SU-DHL-6 (cell line): ENCODE measurements at regions not wholly inside any gene's neighbourhood (a gene's known extent, or its start where the extent isn't known, plus 50 kb on each side); places are given as distances from the start of the nearest gene placed in this dataset.

Experiments
- H2AFZ ChIP-seq: fragments of 200-600 bp; sonication (generic); 2 replicates; pipeline ENCODE4 v1.6.1; 2014; ENCODE audit warnings: low read depth, mild to moderate bottlenecking, moderate library complexity, mixed read lengths, antibody characterized with exemption, low read length; ENCODE audit not compliant: severe bottlenecking
- H3F3A ChIP-seq: fragments of 200-600 bp; shearing (Covaris generic); 2 replicates; pipeline ENCODE4 v1.6.0; 2016; ENCODE audit warnings: antibody characterized with exemption, mild to moderate bottlenecking; ENCODE audit not compliant: insufficient read depth
- H3K27ac ChIP-seq: fragments of 200-600 bp; sonication (generic); 2 replicates; pipeline ENCODE4 v1.5.1; 2016; ENCODE audit warnings: low read depth, mild to moderate bottlenecking, low read length, moderate library complexity, mixed read lengths
- H3K27me3 ChIP-seq: fragments of 200-600 bp; sonication (generic), shearing (Covaris generic); 2 replicates; pipeline ENCODE4 v1.6.0; 2014; ENCODE audit warnings: mild to moderate bottlenecking, low read length
- H3K36me3 ChIP-seq: fragments of 200-600 bp; sonication (generic); 2 replicates; pipeline ENCODE4 v1.6.1; 2014; ENCODE audit warnings: mild to moderate bottlenecking, low read length, mixed read lengths
- H3K4me2 ChIP-seq: fragments of 300-600, 200-600 bp; shearing (Covaris generic), sonication (generic); 2 replicates; pipeline ENCODE4 v1.6.0; 2014; ENCODE audit warnings: low read length, low read depth, mild to moderate bottlenecking; ENCODE audit not compliant: poor library complexity, severe bottlenecking
- H3K4me3 ChIP-seq: fragments of 200-600 bp; sonication (generic); 2 replicates; pipeline ENCODE4 v1.5.1; 2014; ENCODE audit warnings: antibody characterized with exemption, low read length, mild to moderate bottlenecking, mixed read lengths; ENCODE audit not compliant: insufficient read depth, poor library complexity, severe bottlenecking
- H3K79me2 ChIP-seq: fragments of 200-600 bp; sonication (generic); 2 replicates; pipeline ENCODE4 v1.6.1; 2014; ENCODE audit warnings: mild to moderate bottlenecking, low read length, moderate library complexity; ENCODE audit not compliant: insufficient read depth
- H3K9ac ChIP-seq: fragments of 200-600 bp; sonication (generic); 2 replicates; pipeline ENCODE4 v1.7.0; 2014; ENCODE audit warnings: mild to moderate bottlenecking, low read length
- H3K9me2 ChIP-seq: fragments of 200-600 bp; sonication (generic); replicated peaks from 2 replicates; pipeline ENCODE4 v1.6.1; 2014; ENCODE audit warnings: low read length; ENCODE audit not compliant: insufficient read depth
- H3K9me3 ChIP-seq: fragments of 200-600 bp; sonication (generic); 2 replicates; pipeline ENCODE4 v1.6.1; 2014; ENCODE audit warnings: low read length, mixed read lengths; ENCODE audit not compliant: insufficient read depth
- H4K20me1 ChIP-seq: fragments of 200-600 bp; sonication (generic); 2 replicates; pipeline ENCODE4 v1.6.1; 2014; ENCODE audit warnings: low read depth, mild to moderate bottlenecking, antibody characterized with exemption, low read length, moderate library complexity, mixed read lengths
- CTCF ChIP-seq: fragments of 200-600 bp; sonication (generic); IDR thresholded peaks from one replicate; pipeline ENCODE4 v1.5.1; 2017; ENCODE audit warnings: antibody characterized with exemption, mild to moderate bottlenecking, low read length, moderate library complexity; ENCODE audit not compliant: insufficient read depth, poor library complexity, severe bottlenecking
- EZH2phosphoT487 ChIP-seq: fragments of 200-600 bp; sonication (generic), shearing (Covaris generic); conservative IDR thresholded peaks from 2 replicates; pipeline ENCODE4 v1.6.1; 2018; ENCODE audit warnings: mild to moderate bottlenecking, antibody characterized with exemption, low read length, moderate library complexity, mixed read lengths

DNA sequence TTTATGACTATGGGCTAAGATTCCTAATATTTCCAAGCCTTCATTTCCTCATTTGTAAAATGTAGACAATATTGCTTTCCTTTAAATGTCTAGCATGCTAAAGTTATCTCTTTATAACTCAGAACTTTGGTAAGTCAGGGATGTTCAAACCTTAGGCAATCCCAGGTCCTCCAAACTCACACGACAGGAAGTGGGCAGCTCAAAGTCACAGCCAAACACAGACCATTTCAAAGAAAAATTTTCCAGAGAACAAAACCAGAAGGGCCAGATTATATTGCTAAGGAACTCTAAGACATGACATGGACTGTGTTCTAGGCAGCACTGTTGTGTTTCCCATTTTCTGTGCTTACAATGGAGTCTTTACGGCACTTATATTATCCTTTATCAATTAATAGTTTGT is 87.8 kb upstream of the DYNC1I1 start:
- H3F3A ChIP-seq: no peaks in the 10 kb centered on the region
- H4K20me1 ChIP-seq: no peaks in the 10 kb centered on the region
- no peaks in the 10 kb centered on the region for H3K9me3 ChIP-seq
- no peak for TF ChIP-seq EZH2phosphoT487
- no peak for TF ChIP-seq CTCF
- no peaks in the 10 kb centered on the region for H3K36me3 ChIP-seq
- H2AFZ ChIP-seq: no peak overlapping the region
- H3K27me3 ChIP-seq: no peaks in the 10 kb centered on the region
- H3K9me2 ChIP-seq: no peaks in the 10 kb centered on the region
- H3K79me2 ChIP-seq: no peaks in the 10 kb centered on the region
- H3K4me2 ChIP-seq: no peak overlapping the region
- H3K4me3 ChIP-seq: no peak overlapping the region
- H3K9ac ChIP-seq: no peak overlapping the region
- H3K27ac ChIP-seq: no peak overlapping the region

DNA sequence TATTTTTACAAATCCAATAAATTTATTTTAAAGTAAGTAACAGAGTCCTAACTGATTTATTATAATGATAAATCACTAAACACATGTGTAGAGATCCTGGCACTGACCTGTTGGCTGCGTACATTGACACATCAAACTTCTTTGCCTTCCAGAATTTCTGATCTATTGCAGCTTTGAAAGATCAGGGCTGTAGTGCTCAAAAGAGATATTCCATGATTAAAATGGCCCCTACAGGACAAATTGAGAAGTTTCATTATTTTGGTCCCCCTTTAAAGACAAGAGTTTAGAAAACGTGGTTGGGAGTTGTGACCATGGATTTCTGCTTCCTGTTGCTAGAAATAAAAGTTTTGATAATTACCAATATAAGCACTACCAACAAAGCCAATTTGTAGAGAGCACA is 87.7 kb upstream of the PDK4 start:
- Histone ChIP-seq H3K4me3 (no peak overlapping the region), H3K36me3 (no peaks in the 10 kb centered on the region), H4K20me1 (no peaks in the 10 kb centered on the region), H3K79me2 (no peaks in the 10 kb centered on the region), H3K27ac (no peak overlapping the region), H3K9me2 (no peaks in the 10 kb centered on the region), H3K9ac (no peak overlapping the region), H3K27me3 (no peaks in the 10 kb centered on the region), H3F3A (no peaks in the 10 kb centered on the region), H2AFZ (no peak overlapping the region), H3K9me3 (no peaks in the 10 kb centered on the region), H3K4me2 (no peak overlapping the region)
- TF ChIP-seq CTCF: peak; percentile 16
- TF ChIP-seq EZH2phosphoT487: no peak

- Histone ChIP-seq H3F3A (no peaks in the 10 kb centered on the region), H3K27me3 (no peaks in the 10 kb centered on the region), H3K4me2 (no peak overlapping the region), H3K36me3 (no peaks in the 10 kb centered on the region), H3K27ac (no peak overlapping the region), H4K20me1 (no peaks in the 10 kb centered on the region), H3K9me2 (no peaks in the 10 kb centered on the region), H3K9me3 (no peaks in the 10 kb centered on the region), H3K4me3 (no peak overlapping the region), H3K9ac (no peak overlapping the region), H2AFZ (no peak overlapping the region), H3K79me2 (no peaks in the 10 kb centered on the region)
- no peak for TF ChIP-seq EZH2phosphoT487
- no peak for TF ChIP-seq CTCF
Observed at GRCh38 chr7:95682913-95683312, 86.6 kb upstream of the PDK4 start.

DNA sequence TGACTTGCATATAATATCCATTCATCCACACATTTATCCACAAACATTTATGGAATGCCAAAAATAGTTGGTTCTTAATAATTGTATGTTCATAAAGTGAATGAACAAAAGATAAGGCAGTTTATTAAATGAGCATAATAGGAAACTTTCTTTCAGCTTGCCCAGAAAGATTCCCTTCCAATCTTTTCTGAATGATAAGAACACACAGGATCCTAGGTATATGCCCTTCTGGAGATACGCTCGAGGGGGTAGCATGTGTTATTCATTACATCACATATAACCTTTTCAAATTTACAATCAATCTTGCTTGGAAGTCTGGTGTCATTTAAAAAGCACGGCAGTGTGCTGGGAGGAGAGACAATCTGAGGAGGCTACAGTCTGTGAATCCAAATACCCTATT is 80.4 kb upstream of the PDK4 start:
- Histone ChIP-seq H3K79me2 (no peaks in the 10 kb centered on the region), H3K4me2 (no peak overlapping the region), H2AFZ (no peak overlapping the region), H3K4me3 (no peak overlapping the region), H3K9me2 (no peaks in the 10 kb centered on the region), H3K27ac (no peak overlapping the region), H3K27me3 (no peaks in the 10 kb centered on the region; the same call in 1 of the 2 replicates), H3K9ac (no peak overlapping the region), H3F3A (no peaks in the 10 kb centered on the region), H4K20me1 (no peaks in the 10 kb centered on the region), H3K9me3 (no peaks in the 10 kb centered on the region), H3K36me3 (no peaks in the 10 kb centered on the region)
- TF ChIP-seq CTCF (no peak), EZH2phosphoT487 (no peak)
